Progenitor cell of endocrine pancreas (in vitro differentiated cells): ENCODE measurements at regions not wholly inside any gene's neighbourhood (a gene's known extent, or its start where the extent isn't known, plus 50 kb on each side); places are given as distances from the start of the nearest gene placed in this dataset.

Experiments
- DNase-seq: peaks from one replicate; pipeline ENCODE4 v3.0.0; 2021; ENCODE audit warnings: low spot score; ENCODE audit not compliant: unreplicated experiment
- H3K27ac Mint-ChIP-seq: 2 replicates; pipeline ENCODE4 v1.8.0; 2021; ENCODE audit warnings: mild to moderate bottlenecking, moderate library complexity, mixed read lengths
- H3K27me3 Mint-ChIP-seq: 2 replicates; pipeline ENCODE4 v1.8.0; 2021; ENCODE audit warnings: mixed read lengths
- H3K36me3 Mint-ChIP-seq: 2 replicates; pipeline ENCODE4 v1.8.0; 2022; ENCODE audit warnings: mixed read lengths; ENCODE audit not compliant: insufficient read depth
- H3K4me1 Mint-ChIP-seq: 2 replicates; pipeline ENCODE4 v1.8.0; 2021; ENCODE audit warnings: low read depth, mixed read lengths
- H3K4me3 Mint-ChIP-seq: 2 replicates; pipeline ENCODE4 v1.8.0; 2021; ENCODE audit warnings: low read depth, mild to moderate bottlenecking, moderate library complexity, mixed read lengths
- H3K9me3 Mint-ChIP-seq: 2 replicates; pipeline ENCODE4 v1.8.0; 2021; ENCODE audit warnings: low read depth, mixed read lengths
- CTCF ChIP-seq: fragments of 200-600 bp; sonication (generic); IDR thresholded peaks from one replicate; pipeline ENCODE4 v1.5.0; 2021; ENCODE audit warnings: antibody characterized with exemption, mild to moderate bottlenecking; ENCODE audit not compliant: unreplicated experiment

GRCh38 chr13:81686877-81687276 is 1346.0 kb upstream of the SPRY2 start:
- Mint-ChIP-seq H3K9me3 (peaks cover 6% of the 10 kb centered on the region), H3K4me1 (peaks cover 4% of the 10 kb centered on the region), H3K4me3 (no peak overlapping the region), H3K27ac (no peak overlapping the region), H3K27me3 (no peaks in the 10 kb centered on the region), H3K36me3 (peaks cover 4% of the 10 kb centered on the region)
- TF ChIP-seq CTCF, result no peak
- DNase-seq, result no peak

- peaks cover 4% of the 10 kb centered on the region for H3K9me3 Mint-ChIP-seq
- no peak for TF ChIP-seq CTCF
- H3K4me3 Mint-ChIP-seq, result no peak overlapping the region
- no peak overlapping the region for H3K27ac Mint-ChIP-seq
- H3K27me3 Mint-ChIP-seq, result no peaks in the 10 kb centered on the region
- H3K36me3 Mint-ChIP-seq, result peaks cover 2% of the 10 kb centered on the region
- no peak for DNase-seq
- H3K4me1 Mint-ChIP-seq, result peaks cover 4% of the 10 kb centered on the region
Measured at GRCh38 chr13:81683521-81683920, 1342.6 kb upstream of the SPRY2 start.

- no peak for TF ChIP-seq CTCF
- Mint-ChIP-seq H3K4me3 (no peak overlapping the region), H3K36me3 (peaks cover 4% of the 10 kb centered on the region), H3K27me3 (no peaks in the 10 kb centered on the region), H3K4me1 (peaks cover 4% of the 10 kb centered on the region), H3K9me3 (peaks cover 7% of the 10 kb centered on the region), H3K27ac (no peak overlapping the region)
- DNase-seq, result no peak
Measured at GRCh38 chr13:81682081-81682630, 1341.2 kb upstream of the SPRY2 start.

- H3K36me3 Mint-ChIP-seq, result peaks cover 4% of the 10 kb centered on the region
- no peak overlapping the region for H3K4me3 Mint-ChIP-seq
- H3K4me1 Mint-ChIP-seq, result no peaks in the 10 kb centered on the region
- no peak for DNase-seq
- no peak overlapping the region for H3K27ac Mint-ChIP-seq
- H3K27me3 Mint-ChIP-seq, result no peaks in the 10 kb centered on the region
- TF ChIP-seq CTCF, result no peak
- peaks cover 10% of the 10 kb centered on the region for H3K9me3 Mint-ChIP-seq
Measured at GRCh38 chr13:81677857-81678256, 1336.9 kb upstream of the SPRY2 start.

GRCh38 chr13:81676008-81676407 is 1335.1 kb upstream of the SPRY2 start:
- H3K36me3 Mint-ChIP-seq, result peaks cover 4% of the 10 kb centered on the region
- no peak for TF ChIP-seq CTCF
- DNase-seq, result no peak
- no peak overlapping the region for H3K27ac Mint-ChIP-seq
- H3K4me1 Mint-ChIP-seq, result no peaks in the 10 kb centered on the region
- no peak overlapping the region for H3K4me3 Mint-ChIP-seq
- no peaks in the 10 kb centered on the region for H3K27me3 Mint-ChIP-seq
- H3K9me3 Mint-ChIP-seq, result peaks cover 10% of the 10 kb centered on the region
